ENCODE measurements at regions not wholly inside any gene's neighbourhood (a gene's known extent, or its start where the extent isn't known, plus 50 kb on each side); places are given as distances from the start of the nearest gene placed in this dataset.
A peak's percentile ranks its signal among the peaks of the same experiment; 100 is the strongest.

DNA sequence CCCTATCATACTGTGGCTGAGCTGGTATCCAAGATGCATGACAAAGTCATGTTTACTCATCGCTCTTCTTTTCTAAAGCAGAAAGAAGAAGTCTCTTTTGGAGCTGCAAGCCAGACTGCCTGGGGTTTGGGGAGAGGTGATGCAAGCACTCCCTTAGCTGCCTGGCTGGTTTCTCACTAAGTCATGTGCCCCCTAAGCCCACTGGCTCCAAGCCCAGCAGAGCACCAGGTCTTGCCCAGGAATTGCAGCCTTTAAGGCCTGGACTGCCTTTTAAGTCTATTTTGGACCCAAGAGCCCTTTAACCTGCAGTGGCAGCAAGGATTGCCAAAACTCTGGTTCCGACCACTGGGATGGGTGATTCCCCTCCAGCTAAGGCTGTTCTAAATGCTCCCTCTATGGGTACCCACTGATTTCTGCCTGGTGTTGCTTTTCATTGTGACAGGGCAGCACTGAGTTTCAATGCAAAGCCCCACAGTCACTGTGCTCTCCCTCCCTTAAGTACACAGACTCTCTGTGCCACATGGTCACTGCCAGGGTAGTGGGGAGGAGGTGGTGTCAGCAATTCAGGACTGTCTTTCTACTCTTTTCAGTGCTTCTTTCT lies 548.6 kb downstream of the TLL1 start:
- Histone ChIP-seq H3K4me3 (no peak overlapping the region), H3K4me1 (ENCODE audit: insufficient read depth) (peaks cover 5% of the 10 kb centered on the region; the same call in 1 of the 2 replicates), H2AFZ (0 out of 2 replicates have a peak overlapping the region, but pooled peaks have one; percentile 2), H3K9me3 (ENCODE audit: low read depth) (no peaks in the 10 kb centered on the region), H3K27me3 (replicated peaks; ENCODE audit: insufficient read depth) (no peaks in the 10 kb centered on the region), H3F3A (ENCODE audit: insufficient read depth) (no peaks in the 10 kb centered on the region), H4K20me1 (ENCODE audit: insufficient read depth) (no peaks in the 10 kb centered on the region), H3K9me2 (ENCODE audit: insufficient read depth) (no peaks in the 10 kb centered on the region), H3K4me2 (ENCODE audit: unreplicated experiment) (no peak overlapping the region), H3K36me3 (ENCODE audit: low read depth) (no peaks in the 10 kb centered on the region), H3K27ac (peak overlapping the region; percentile 49), H3K9ac (no peak overlapping the region), H3K79me2 (ENCODE audit: insufficient read depth) (no peaks in the 10 kb centered on the region)
- in situ Hi-C loops (cut with MboI) = no loop called here
- DNase-seq = peak; percentile 51
- TF ChIP-seq EZH2phosphoT487 (IDR thresholded peaks at IDR 0.05; ENCODE audit: insufficient read depth, low read depth) (no peak), EZH2 (IDR thresholded peaks at IDR 0.05; ENCODE audit: insufficient read depth, poor library complexity, severe bottlenecking) (no peak)
- 3 to 15% methylated on average over 2 of the region's 2 CpGs for WGBS, 2 experiments (ENCODE audit: low coverage in 1 of 2, low lambda C conversion rate in 2 of 2, missing lambda C conversion rate in 2 of 2)

DNA sequence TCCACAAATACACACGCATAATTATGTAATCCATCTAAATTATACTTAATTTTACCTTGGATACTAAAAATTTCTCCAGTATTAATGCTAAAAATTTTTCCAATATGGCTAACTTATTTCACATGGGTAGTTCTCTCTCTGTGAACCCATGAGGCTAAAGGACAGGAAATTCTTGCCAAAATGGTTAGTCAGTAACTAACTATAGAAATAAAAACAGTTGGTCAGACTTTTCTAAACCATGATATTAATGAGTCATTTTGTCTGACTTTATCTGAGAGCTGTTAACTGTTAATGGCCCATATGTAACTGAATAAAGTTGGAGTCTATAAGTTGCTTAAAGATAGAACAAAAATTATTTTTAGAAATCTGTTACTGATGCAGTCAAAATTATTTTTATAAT lies 549.4 kb downstream of the TLL1 start:
- Histone ChIP-seq H3K27ac (peak overlapping the region; percentile 49), H3K79me2 (ENCODE audit: insufficient read depth) (no peaks in the 10 kb centered on the region), H3F3A (ENCODE audit: insufficient read depth) (no peaks in the 10 kb centered on the region), H3K9ac (no peak overlapping the region), H3K9me3 (ENCODE audit: low read depth) (no peaks in the 10 kb centered on the region), H3K36me3 (ENCODE audit: low read depth) (no peaks in the 10 kb centered on the region), H2AFZ (peak overlapping the region; percentile 8; the same call in 1 of the 2 replicates), H3K4me3 (no peak overlapping the region), H3K4me2 (ENCODE audit: unreplicated experiment) (no peak overlapping the region), H3K27me3 (replicated peaks; ENCODE audit: insufficient read depth) (no peaks in the 10 kb centered on the region), H3K9me2 (ENCODE audit: insufficient read depth) (no peaks in the 10 kb centered on the region), H3K4me1 (ENCODE audit: insufficient read depth) (peaks cover 5% of the 10 kb centered on the region; the same call in 1 of the 2 replicates), H4K20me1 (ENCODE audit: insufficient read depth) (no peaks in the 10 kb centered on the region)
- DNase-seq = peak; percentile 63
- in situ Hi-C loops (cut with MboI) = no loop called here
- no peak for TF ChIP-seq EZH2phosphoT487 (IDR thresholded peaks at IDR 0.05; ENCODE audit: insufficient read depth, low read depth)
- no peak for TF ChIP-seq EZH2 (IDR thresholded peaks at IDR 0.05; ENCODE audit: insufficient read depth, poor library complexity, severe bottlenecking)
- WGBS, 2 experiments (ENCODE audit: low coverage in 1 of 2, low lambda C conversion rate in 2 of 2, missing lambda C conversion rate in 2 of 2) = 14 to 23% methylated on average over 1 of the region's 1 CpG

DNA sequence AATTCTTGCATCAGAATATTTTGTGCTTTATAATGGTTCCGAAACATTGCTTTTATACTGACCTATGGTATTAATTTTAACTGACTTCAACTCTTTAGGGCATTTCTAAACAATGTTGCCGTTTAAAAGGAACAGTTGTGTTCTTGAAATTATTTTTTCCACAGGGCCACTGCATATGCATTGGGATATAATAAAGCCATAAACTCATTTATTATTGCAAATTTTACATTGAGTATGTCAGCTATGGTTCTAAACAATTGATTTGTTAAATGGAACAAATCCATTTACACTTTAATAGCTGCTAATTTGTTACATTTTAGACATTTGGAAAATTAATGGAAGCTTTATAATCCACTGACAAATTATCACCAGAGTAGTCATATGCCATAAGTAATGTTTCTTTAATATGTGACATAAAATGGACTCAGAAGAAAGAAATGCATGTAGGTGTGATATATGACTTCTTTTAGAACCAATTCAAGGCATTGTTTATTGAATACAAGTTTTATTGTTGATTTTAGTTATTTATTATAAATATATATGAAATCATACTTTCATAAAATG lies 553.3 kb downstream of the TLL1 start:
- TF ChIP-seq EZH2phosphoT487 (IDR thresholded peaks at IDR 0.05; ENCODE audit: insufficient read depth, low read depth) = no peak
- TF ChIP-seq EZH2 (IDR thresholded peaks at IDR 0.05; ENCODE audit: insufficient read depth, poor library complexity, severe bottlenecking) = no peak
- in situ Hi-C loops (cut with MboI) = no loop called here

DNA sequence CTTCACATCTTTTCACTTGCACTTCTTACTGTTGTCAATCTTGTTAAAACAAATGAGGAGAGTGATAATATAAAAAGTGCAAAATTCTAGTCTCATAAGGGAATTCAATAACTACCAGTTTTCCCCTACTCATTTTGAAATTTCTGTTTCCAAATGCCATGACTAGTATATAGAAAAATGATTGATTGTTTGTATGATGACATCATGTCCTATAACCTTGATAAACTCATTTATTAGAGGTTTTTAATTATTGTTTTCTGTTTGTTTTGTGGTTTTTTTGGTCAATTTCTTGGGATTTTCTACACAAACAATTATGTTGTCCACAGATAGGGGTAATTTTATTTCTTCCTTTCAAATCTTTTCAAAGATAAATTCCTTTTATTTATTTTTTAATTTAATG lies 559.1 kb downstream of the TLL1 start:
- no peaks in the 10 kb centered on the region for H3F3A ChIP-seq (ENCODE audit: insufficient read depth)
- H2AFZ ChIP-seq = no peak overlapping the region
- in situ Hi-C loops (cut with MboI) = no loop called here
- no peaks in the 10 kb centered on the region for H3K36me3 ChIP-seq (ENCODE audit: low read depth)
- no peak for DNase-seq
- H3K9me2 ChIP-seq (ENCODE audit: insufficient read depth) = no peaks in the 10 kb centered on the region
- no peak overlapping the region for H3K4me3 ChIP-seq
- no peaks in the 10 kb centered on the region for H4K20me1 ChIP-seq (ENCODE audit: insufficient read depth)
- no peak overlapping the region for H3K9ac ChIP-seq
- TF ChIP-seq EZH2phosphoT487 (IDR thresholded peaks at IDR 0.05; ENCODE audit: insufficient read depth, low read depth) (no peak), EZH2 (IDR thresholded peaks at IDR 0.05; ENCODE audit: insufficient read depth, poor library complexity, severe bottlenecking) (no peak)
- H3K4me2 ChIP-seq (ENCODE audit: unreplicated experiment) = no peak overlapping the region
- no peak overlapping the region for H3K27ac ChIP-seq
- H3K4me1 ChIP-seq (ENCODE audit: insufficient read depth) = no peaks in the 10 kb centered on the region
- H3K79me2 ChIP-seq (ENCODE audit: insufficient read depth) = no peaks in the 10 kb centered on the region
- H3K9me3 ChIP-seq (ENCODE audit: low read depth) = no peaks in the 10 kb centered on the region
- no peaks in the 10 kb centered on the region for H3K27me3 ChIP-seq (replicated peaks; ENCODE audit: insufficient read depth)

More for the DNA sequence above, 553.3 kb downstream of the TLL1 start:
- no peaks in the 10 kb centered on the region for H3K36me3 ChIP-seq (ENCODE audit: low read depth)
- 8 to 22% methylated on average over 2 of the region's 2 CpGs for WGBS, 2 experiments (ENCODE audit: low coverage in 1 of 2, low lambda C conversion rate in 2 of 2, missing lambda C conversion rate in 2 of 2)
- no peaks in the 10 kb centered on the region for H3K27me3 ChIP-seq (replicated peaks; ENCODE audit: insufficient read depth)
- H3K9me3 ChIP-seq (ENCODE audit: low read depth) = no peaks in the 10 kb centered on the region
- H3K27ac ChIP-seq = no peak overlapping the region
- DNase-seq = no peak
- no peaks in the 10 kb centered on the region for H3K79me2 ChIP-seq (ENCODE audit: insufficient read depth)
- H3K4me3 ChIP-seq = no peak overlapping the region
- H3K9me2 ChIP-seq (ENCODE audit: insufficient read depth) = no peaks in the 10 kb centered on the region
- no peaks in the 10 kb centered on the region for H4K20me1 ChIP-seq (ENCODE audit: insufficient read depth)
- no peak overlapping the region for H3K9ac ChIP-seq
- no peak overlapping the region for H2AFZ ChIP-seq
- no peaks in the 10 kb centered on the region for H3F3A ChIP-seq (ENCODE audit: insufficient read depth)
- H3K4me1 ChIP-seq (ENCODE audit: insufficient read depth) = peaks cover 5% of the 10 kb centered on the region; the same call in 1 of the 2 replicates
- H3K4me2 ChIP-seq (ENCODE audit: unreplicated experiment) = no peak overlapping the region

All from GM23248 (cell line).